Liver (tissue), 7 donors: ENCODE measurements at regions not wholly inside any gene's neighbourhood (a gene's known extent, or its start where the extent isn't known, plus 50 kb on each side); places are given as distances from the start of the nearest gene placed in this dataset.
A peak's percentile ranks its signal among the peaks of the same experiment; 100 is the strongest.

Experiments used
- DNase-seq: peaks from one replicate; pipeline ENCODE4 v3.0.0-alpha.2; 2017; ENCODE audit warnings: low spot score
- H3K27ac ChIP-seq, 2 donors: one replicate each; pipeline ENCODE4 v1.7.0; 2013; ENCODE audit warnings: inconsistent platforms in 2 of 2, low read length in 2 of 2, control low read depth in 1 of 2, low read depth in 1 of 2, mild to moderate bottlenecking in 1 of 2
- H3K27me3 ChIP-seq, 4 donors: one replicate each; pipeline versions ENCODE4 v1.6.1 to v1.7.0; 2013; ENCODE audit warnings: low read length in 3 of 4, inconsistent platforms in 1 of 4, mild to moderate bottlenecking in 1 of 4, moderate library complexity in 1 of 4; ENCODE audit not compliant: control insufficient read depth in 4 of 4, insufficient read depth in 4 of 4
- H3K36me3 ChIP-seq, 4 donors: one replicate each; pipeline versions ENCODE4 v1.6.1 to v1.7.0; 2013; ENCODE audit warnings: low read length in 3 of 4, mild to moderate bottlenecking in 3 of 4, low read depth in 1 of 4, moderate library complexity in 1 of 4; ENCODE audit not compliant: control insufficient read depth in 4 of 4, insufficient read depth in 3 of 4
- H3K4me1 ChIP-seq, 4 donors: one replicate each; pipeline versions ENCODE4 v1.6.1 to v1.7.0; 2013; ENCODE audit warnings: low read length in 3 of 4, mild to moderate bottlenecking in 3 of 4, moderate library complexity in 1 of 4; ENCODE audit not compliant: control insufficient read depth in 4 of 4, insufficient read depth in 4 of 4
- H3K4me3 ChIP-seq, 3 donors: one replicate each; pipeline versions ENCODE4 v1.6.1 to v1.7.0; 2013; ENCODE audit warnings: low read length in 3 of 3, control low read depth in 1 of 3, low read depth in 1 of 3, mild to moderate bottlenecking in 1 of 3
- H3K9ac ChIP-seq, 2 donors: one replicate each; pipeline ENCODE4 v1.7.0; 2013; ENCODE audit warnings: low read length in 2 of 2, mild to moderate bottlenecking in 2 of 2, moderate library complexity in 2 of 2, control low read depth in 1 of 2, low read depth in 1 of 2
- H3K9me3 ChIP-seq, 4 donors: one replicate each; pipeline versions ENCODE4 v1.6.1 to v1.7.0; 2013; ENCODE audit warnings: low read length in 3 of 4; ENCODE audit not compliant: control insufficient read depth in 4 of 4
- ATF3 ChIP-seq: IDR thresholded peaks from 2 replicates; pipeline ENCODE4 v1.6.1; 2016; ENCODE audit warnings: antibody characterized with exemption
- EGR1 ChIP-seq, 2 donors: IDR thresholded peaks; 2 replicates each; pipeline ENCODE4 v1.6.1; 2016 to 2018; ENCODE audit warnings: antibody characterized with exemption in 2 of 2, low read depth in 2 of 2
- FOXA1 ChIP-seq: IDR thresholded peaks from 2 replicates; pipeline ENCODE4 v1.6.1; 2016; ENCODE audit warnings: antibody characterized with exemption
- FOXA2 ChIP-seq: IDR thresholded peaks from 2 replicates; pipeline ENCODE4 v1.6.1; 2016; ENCODE audit warnings: antibody characterized with exemption
- GABPA ChIP-seq, 2 donors: IDR thresholded peaks in 1 of 2; conservative IDR thresholded peaks in 1 of 2; 2 replicates each; pipeline ENCODE4 v1.6.1; 2016; ENCODE audit warnings: antibody characterized with exemption in 2 of 2, mild to moderate bottlenecking in 1 of 2, moderate library complexity in 1 of 2
- HNF4A ChIP-seq, 2 donors: conservative IDR thresholded peaks; 2 replicates each; pipeline ENCODE4 v1.6.1; 2016; ENCODE audit warnings: antibody characterized with exemption in 2 of 2, mild to moderate bottlenecking in 2 of 2
- HNF4G ChIP-seq: IDR thresholded peaks from 2 replicates; pipeline ENCODE4 v1.6.1; 2016; ENCODE audit warnings: antibody characterized with exemption
- JUND ChIP-seq, 2 donors: IDR thresholded peaks; 2 replicates each; pipeline ENCODE4 v1.6.1; 2016; ENCODE audit warnings: antibody characterized with exemption in 2 of 2
- MAX ChIP-seq: IDR thresholded peaks from 2 replicates; pipeline ENCODE4 v1.6.1; 2016; ENCODE audit warnings: antibody characterized with exemption
- NR2F2 ChIP-seq: IDR thresholded peaks from 2 replicates; pipeline ENCODE4 v1.6.1; 2016; ENCODE audit warnings: antibody characterized with exemption
- RAD21 ChIP-seq, 2 donors: IDR thresholded peaks; 2 replicates each; pipeline ENCODE4 v1.6.1; 2016; ENCODE audit warnings: antibody characterized with exemption in 2 of 2, mild to moderate bottlenecking in 2 of 2
- REST ChIP-seq: IDR thresholded peaks from 2 replicates; pipeline ENCODE4 v1.6.1; 2016; ENCODE audit warnings: antibody characterized with exemption, mild to moderate bottlenecking
- RXRA ChIP-seq, 2 donors: IDR thresholded peaks; 2 replicates each; pipeline ENCODE4 v1.6.1; 2017 to 2018; ENCODE audit warnings: antibody characterized with exemption in 2 of 2, mild to moderate bottlenecking in 1 of 2
- SP1 ChIP-seq: IDR thresholded peaks from 2 replicates; pipeline ENCODE4 v1.6.1; 2018; ENCODE audit warnings: antibody characterized with exemption, mild to moderate bottlenecking
- YY1 ChIP-seq: IDR thresholded peaks from 2 replicates; pipeline ENCODE4 v1.6.1; 2016; ENCODE audit warnings: antibody characterized with exemption, mild to moderate bottlenecking
- ZBTB33 ChIP-seq: IDR thresholded peaks from 2 replicates; pipeline ENCODE4 v1.6.1; 2016; ENCODE audit warnings: antibody characterized with exemption
- WGBS: extraction: QIAGEN DNeasy Blood & Tissue Kit; methylation state at CpG from one replicate; pipeline ENCODE4 v1.1.7; 2013; 5-methylcytosine and 5-hydroxymethylcytosine counted together
- donor health status: healthy.
- donor health status: healthy.
- donor health status: healthy.
- donor health status: healthy.

- Histone ChIP-seq H3K9ac (no peak overlapping the region), H3K27me3 (no peaks in the 10 kb centered on the region), H3K27ac (no peak overlapping the region), H3K4me1 (peaks cover 0 to 5% (median 3%) of the 10 kb centered on the region in 4 donors), H3K9me3 (no peaks in the 10 kb centered on the region), H3K36me3 (no peaks in the 10 kb centered on the region), H3K4me3 (no peak overlapping the region)
- TF ChIP-seq HNF4G = no peak
- no peak for TF ChIP-seq YY1
- TF ChIP-seq HNF4A (conservative IDR thresholded peaks at IDR 0.05) = peak; percentile 44 to 51
- no peak for DNase-seq
- 69% methylated on average over 3 of the region's 3 CpGs for WGBS
Measured at GRCh38 chr21:35686156-35686555, 374.2 kb downstream of the SETD4 start.

GRCh38 chr21:35683664-35684304, 376.5 kb downstream of the SETD4 start:
- H3K4me1 ChIP-seq = peaks cover 0 to 5% (median 3%) of the 10 kb centered on the region in 4 donors
- 90% methylated on average over 3 of the region's 3 CpGs for WGBS
- DNase-seq = no peak
- no peak overlapping the region for H3K4me3 ChIP-seq
- TF ChIP-seq YY1 (no peak), FOXA1 (no peak), GABPA (IDR thresholded peaks at IDR 0.05 in 1 of 2, conservative IDR thresholded peaks at IDR 0.05 in 1 of 2) (no peak), HNF4A (conservative IDR thresholded peaks at IDR 0.05) (no peak), HNF4G (no peak), REST (no peak), MAX (no peak), RAD21 (IDR thresholded peaks at IDR 0.05) (no peak), JUND (IDR thresholded peaks at IDR 0.05) (no peak), RXRA (IDR thresholded peaks at IDR 0.05) (no peak), SP1 (no peak)
- H3K9ac ChIP-seq = no peak overlapping the region
- H3K27me3 ChIP-seq = no peaks in the 10 kb centered on the region
- H3K9me3 ChIP-seq = no peaks in the 10 kb centered on the region
- H3K27ac ChIP-seq = peak overlapping the region in 1 of 2 donors; percentile 5
- no peaks in the 10 kb centered on the region for H3K36me3 ChIP-seq

- no peaks in the 10 kb centered on the region for H3K9me3 ChIP-seq
- 84% methylated on average over 2 of the region's 2 CpGs for WGBS
- TF ChIP-seq RAD21 (IDR thresholded peaks at IDR 0.05) = no peak
- TF ChIP-seq FOXA2 = no peak
- TF ChIP-seq RXRA (IDR thresholded peaks at IDR 0.05) = peak in 1 of 2 donors; percentile 4
- no peak for TF ChIP-seq EGR1 (IDR thresholded peaks at IDR 0.05; ENCODE audit: low read depth in 2 of 2)
- no peak for TF ChIP-seq FOXA1
- TF ChIP-seq ZBTB33 = no peak
- TF ChIP-seq ATF3 = no peak
- no peak for TF ChIP-seq REST
- TF ChIP-seq YY1 = no peak
- TF ChIP-seq MAX = no peak
- TF ChIP-seq JUND (IDR thresholded peaks at IDR 0.05) = no peak
- TF ChIP-seq GABPA (IDR thresholded peaks at IDR 0.05 in 1 of 2, conservative IDR thresholded peaks at IDR 0.05 in 1 of 2) = no peak
- TF ChIP-seq HNF4A (conservative IDR thresholded peaks at IDR 0.05) = peak; percentile 38 to 45
- TF ChIP-seq NR2F2 = no peak
- no peak for TF ChIP-seq HNF4G
Measured at GRCh38 chr21:35682904-35683549, 377.3 kb downstream of the SETD4 start.

More at GRCh38 chr21:35682904-35683549, 377.3 kb downstream of the SETD4 start:
- Histone ChIP-seq H3K4me3 (no peak overlapping the region), H3K27ac (peak overlapping the region; percentile 13 to 42), H3K4me1 (peaks cover 0 to 5% (median 3%) of the 10 kb centered on the region in 4 donors), H3K36me3 (no peaks in the 10 kb centered on the region), H3K27me3 (no peaks in the 10 kb centered on the region), H3K9ac (no peak overlapping the region)
- no peak for DNase-seq
